ENCODE measurements at regions not wholly inside any gene's neighbourhood (a gene's known extent, or its start where the extent isn't known, plus 50 kb on each side); places are given as distances from the start of the nearest gene placed in this dataset.
"Not testable (repeated sequence)": the region's sequence is repeated elsewhere in the genome, so short reads cannot be mapped to it uniquely, and the experiment has no call there.

DNA sequence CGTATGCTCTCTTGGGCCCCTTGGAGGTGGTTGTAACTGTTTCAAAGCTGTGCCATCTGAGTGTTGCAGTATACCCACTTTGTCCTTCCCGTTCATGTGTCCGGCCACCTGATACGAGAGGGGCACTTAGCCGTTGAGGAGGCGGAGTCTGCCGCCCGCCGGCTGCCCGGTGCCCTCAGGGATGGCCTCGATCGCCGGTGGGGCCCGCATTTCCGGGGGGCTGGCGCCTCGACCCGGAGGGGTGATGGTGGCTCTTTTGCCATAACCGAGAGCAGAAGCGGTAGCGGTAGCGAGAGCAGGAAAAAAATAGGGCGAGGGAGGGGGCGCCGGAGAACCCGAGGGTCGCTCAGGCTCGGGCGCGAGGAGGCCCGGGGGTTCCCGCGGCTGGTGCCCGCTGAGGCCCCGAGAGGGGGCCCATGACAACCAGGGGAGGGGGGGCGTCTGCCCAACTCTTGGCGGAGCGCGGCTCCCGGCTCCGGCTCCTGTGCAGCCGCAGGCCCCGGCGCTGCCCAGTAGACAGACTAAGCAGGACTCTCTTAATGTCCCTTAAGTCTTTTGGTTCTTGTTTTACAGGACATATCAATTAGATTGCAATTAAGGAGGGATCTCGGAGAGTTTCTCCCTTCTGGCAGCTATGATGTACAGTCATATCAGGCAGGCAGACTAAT lies 342.7 kb upstream of the SGCG start:
- no peak for DNase-seq (ENCODE audit: low read depth)

DNA sequence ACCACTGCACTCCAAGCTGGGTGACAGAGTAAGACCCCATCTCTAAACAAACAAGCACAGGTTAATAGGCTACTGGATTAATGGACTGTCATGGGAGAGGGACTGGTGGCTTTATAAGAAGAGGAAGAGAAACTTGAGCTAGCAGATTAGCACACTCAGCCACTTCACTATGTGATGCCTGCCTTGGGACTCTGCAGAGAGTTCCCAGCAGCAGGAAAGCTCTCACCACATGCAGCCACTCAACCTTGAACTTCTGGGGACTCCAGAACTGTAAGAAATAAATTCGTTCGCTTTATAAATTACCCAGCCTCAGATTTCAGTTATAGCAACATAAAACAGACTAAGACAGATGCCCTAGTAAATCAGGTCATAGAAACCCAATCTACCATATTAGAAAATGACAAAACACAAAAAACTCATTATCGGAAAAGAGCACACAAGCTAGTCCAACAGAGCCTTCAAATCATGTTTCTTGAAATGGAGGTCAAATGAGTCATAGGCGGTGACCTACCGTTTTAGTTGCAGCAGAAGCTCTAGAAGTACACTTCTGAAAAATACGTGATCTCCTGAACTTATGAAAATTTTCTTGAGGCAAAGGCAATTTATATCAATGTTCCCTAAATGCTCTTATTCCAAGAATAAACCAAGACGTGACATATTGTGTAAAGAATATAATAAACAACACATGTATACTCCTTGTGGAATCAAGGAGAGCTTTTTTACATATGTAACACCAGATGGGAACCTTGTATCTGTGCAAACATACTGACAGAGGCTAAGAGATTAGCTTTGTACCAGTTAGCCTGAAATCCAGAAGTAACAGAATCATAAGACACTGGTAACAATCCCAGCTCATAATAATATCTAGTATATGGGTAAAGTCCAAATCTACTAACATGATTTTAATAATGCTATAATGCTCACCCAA lies 340.9 kb upstream of the SGCG start:
- DNase-seq (ENCODE audit: low read depth), result no peak

DNA sequence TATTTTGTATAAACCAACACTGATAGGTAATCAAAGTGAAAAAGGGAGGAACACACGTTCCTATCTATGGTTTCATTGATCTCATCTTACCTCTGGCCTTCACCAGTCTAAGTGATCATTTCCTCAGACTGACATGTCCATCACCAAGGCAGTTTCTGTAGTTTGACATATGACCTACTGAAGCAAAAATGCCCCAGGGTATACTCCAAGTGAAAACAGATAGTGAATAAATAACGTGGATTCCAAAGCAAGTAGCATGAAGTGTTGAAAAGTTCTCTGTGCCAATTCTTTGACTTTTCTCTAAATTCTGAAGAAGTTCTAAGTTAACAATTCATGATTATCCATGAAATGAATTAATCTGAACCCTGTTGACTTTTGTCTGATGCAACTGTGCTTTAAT lies 334.2 kb upstream of the SGCG start:
- no peak for DNase-seq (ENCODE audit: low read depth)

DNA sequence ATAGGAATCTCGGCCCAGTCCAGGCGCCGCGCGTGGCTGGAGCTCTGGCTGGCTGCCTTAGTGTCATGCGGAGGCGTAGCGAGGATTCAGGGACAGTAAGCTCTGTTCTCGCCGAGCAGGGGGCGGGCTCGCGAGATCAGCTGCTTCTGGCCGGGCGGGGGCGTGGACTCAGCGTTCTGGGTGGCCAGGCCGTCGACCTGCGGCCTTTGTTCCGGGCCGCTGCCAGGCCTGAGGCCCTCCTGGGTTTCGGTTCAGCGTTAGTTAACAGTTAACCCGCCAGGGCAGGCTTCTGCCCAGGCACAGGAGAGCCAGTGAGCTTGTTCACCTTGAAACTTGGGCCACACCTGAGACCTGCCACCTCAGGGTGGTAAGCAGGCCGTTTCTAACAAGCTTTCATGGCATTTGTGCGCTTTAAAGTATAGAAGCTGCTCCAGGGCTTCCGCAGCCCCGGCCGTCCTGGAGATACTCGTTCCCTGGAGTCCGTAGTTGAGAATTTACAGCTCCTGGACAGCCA lies 332.2 kb upstream of the SGCG start:
- DNase-seq (ENCODE audit: low read depth), result no peak

DNA sequence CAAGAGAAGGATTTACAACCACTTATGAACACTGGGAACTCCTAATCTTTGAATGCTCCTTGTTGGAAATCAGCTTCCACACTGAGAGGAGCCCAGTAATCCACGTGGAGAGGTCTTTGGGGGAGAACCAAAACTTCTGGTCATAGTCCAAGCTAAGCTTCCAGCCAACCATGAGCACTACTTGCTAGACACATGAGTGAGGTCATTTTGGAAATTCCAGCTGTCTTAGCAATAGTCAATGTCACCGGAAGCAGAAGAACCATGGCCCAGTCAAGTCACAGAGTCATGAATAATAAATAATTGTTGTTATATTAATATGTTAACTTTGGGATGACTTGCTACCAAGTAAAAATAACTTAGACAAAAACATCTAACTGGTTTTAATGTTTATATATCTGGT lies 324.9 kb upstream of the SGCG start:
- no peak for DNase-seq (ENCODE audit: low read depth)

DNA sequence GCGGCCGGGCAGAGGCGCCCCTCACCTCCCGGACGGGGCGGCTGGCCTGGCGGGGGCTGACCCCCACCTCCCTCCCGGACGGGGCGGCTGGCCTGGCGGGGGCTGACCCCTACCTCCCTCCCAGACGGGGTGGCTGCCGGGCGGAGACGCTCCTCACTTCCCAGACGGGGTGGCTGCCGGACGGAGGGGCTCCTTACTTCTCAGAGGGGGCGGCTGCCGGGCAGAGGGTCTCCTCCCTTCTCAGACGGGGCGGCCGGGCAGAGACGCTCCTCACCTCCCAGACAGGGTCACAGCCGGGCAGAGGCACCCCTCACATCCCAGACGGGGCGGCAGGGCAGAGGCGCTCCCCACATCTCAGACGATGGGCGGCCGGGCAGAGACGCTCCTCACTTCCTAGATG lies 321.8 kb upstream of the SGCG start:
- DNase-seq (ENCODE audit: low read depth), result not testable (repeated sequence)

DNA sequence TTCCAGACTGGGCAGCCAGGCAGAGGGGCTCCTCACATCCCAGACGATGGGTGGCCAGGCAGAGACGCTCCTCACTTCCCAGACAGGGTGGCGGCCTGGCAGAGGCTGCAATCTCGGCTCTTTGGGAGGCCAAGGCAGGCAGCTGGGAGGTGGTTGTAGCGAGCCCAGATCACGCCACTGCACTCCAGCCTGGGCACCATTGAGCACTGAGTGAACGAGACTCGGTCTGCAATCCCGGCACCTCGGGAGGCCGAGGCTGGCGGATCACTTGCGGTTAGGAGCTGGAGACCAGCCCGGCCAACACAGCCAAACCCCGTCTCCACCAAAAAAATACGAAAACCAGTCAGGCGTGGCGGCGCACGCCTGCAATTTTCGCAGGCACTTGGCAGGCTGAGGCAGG lies 321.4 kb upstream of the SGCG start:
- DNase-seq (ENCODE audit: low read depth), result not testable (repeated sequence)

DNA sequence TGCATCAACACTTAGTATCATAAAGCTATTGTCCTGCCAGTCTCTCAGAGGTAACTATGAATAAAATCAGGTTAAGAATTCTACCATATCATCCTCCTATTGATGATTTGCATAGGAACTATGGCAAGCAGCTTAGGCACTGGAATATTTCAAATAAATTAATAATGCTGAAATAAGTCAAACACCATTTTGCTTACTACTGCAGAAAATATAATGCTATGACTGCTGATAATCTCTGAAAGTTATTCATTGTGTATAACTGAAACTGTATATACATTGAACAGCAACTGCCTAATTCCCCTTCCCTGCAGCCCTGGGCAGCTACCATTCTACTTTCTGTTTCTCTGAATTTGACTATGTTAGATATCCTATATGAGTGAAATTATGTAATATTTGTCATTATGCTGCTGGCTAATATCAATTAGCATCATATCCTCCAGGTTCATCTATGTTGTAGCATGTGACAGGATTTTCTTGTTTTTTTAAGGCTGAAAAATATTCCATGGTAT lies 318.8 kb upstream of the SGCG start:
- DNase-seq (ENCODE audit: low read depth), result no peak

DNA sequence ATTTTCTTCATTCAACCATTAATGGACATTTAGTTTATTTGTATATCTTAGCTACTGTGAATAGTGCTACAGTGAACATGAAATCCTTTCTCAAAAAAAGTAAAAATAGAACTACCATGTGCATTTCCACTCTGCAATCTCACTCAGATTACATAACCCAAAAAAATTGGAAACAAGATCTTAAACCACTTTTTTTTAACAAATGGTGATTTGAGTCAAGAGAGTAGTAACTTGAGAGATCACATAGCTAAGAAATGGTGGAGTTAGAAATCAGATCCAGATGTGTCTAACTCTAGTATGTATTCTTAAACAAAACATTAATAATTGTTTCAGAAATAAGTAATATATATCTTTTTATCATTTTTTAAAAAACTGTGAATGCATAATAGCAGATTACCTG lies 318.3 kb upstream of the SGCG start:
- no peak for DNase-seq (ENCODE audit: low read depth)

DNA sequence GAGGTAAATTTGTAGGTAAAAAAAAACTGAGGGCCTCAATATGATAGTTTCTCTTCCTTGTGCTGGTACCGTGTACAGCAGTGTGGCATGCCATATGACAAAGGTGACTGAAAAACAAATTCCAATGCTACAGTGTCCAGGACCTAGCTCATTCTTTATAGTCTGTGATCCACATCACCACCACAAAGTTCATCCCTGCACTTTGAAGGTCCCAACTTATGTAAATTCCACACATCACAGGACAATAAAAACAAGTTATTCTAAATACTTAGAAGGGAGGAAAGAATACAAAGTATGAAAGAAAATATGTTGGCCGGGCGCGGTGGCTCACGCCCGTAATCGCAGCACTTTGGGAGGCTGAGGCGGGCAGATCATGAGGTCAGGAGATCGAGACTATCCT lies 314.6 kb upstream of the SGCG start:
- no peak for DNase-seq (ENCODE audit: low read depth)

DNA sequence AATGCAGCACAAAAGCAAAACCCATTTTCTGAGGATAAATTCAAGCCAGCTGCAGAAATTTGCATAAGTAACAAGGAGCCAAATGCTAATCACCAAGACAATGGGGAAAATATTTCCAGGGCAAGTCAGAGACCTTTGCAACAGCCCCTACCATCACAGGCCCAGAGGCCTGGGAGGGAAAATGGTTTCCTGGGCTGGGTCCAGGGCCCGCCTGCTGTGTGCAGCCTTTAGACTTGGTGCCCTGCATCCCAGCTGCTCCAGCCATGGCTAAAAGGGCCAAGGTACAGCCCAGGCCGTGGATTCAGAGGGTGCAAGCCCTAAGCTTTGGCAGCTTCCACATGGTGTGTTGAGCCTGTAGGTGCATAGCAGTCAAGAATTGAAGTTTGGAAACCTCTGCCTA lies 309.5 kb upstream of the SGCG start:
- DNase-seq (ENCODE audit: low read depth), result no peak

DNA sequence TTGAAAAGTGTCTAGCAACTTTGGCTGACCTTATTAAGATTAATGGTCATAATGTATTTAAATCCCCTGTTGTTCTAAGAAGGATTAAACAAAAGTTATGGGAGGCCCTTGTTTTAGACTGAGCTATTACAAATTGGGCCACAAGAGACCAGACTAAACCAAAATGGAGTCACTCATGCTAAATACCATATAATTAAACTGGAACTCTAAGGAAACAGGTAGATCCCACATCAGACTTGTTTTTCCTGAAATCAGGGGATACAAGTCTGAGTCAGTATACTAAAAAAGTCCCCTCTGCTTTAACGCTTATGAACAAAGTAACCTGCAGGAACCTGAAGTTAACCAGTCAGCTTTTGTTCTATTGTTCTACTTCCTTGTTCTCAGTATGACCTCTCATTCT lies 305.9 kb upstream of the SGCG start:
- DNase-seq (ENCODE audit: low read depth), result no peak

DNA sequence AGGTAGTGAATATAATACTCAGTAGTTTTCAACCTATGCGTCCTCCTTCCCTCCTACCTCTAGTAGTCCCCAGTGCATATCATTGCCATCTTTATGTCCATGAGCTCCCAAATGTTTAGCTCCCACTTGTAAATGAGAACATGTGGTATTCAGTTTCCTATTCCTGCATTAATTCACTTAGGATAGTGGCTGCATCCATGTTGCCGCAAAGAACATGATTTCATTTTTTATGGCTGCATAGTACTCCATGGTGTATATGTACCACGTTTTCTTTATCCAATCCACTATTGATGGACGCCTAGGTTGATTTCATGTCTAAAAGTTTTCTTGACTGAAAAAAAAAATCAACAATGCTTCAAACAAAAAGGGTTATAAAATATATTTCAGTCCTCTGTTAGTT lies 303.4 kb upstream of the SGCG start:
- no peak for DNase-seq (ENCODE audit: low read depth)

DNA sequence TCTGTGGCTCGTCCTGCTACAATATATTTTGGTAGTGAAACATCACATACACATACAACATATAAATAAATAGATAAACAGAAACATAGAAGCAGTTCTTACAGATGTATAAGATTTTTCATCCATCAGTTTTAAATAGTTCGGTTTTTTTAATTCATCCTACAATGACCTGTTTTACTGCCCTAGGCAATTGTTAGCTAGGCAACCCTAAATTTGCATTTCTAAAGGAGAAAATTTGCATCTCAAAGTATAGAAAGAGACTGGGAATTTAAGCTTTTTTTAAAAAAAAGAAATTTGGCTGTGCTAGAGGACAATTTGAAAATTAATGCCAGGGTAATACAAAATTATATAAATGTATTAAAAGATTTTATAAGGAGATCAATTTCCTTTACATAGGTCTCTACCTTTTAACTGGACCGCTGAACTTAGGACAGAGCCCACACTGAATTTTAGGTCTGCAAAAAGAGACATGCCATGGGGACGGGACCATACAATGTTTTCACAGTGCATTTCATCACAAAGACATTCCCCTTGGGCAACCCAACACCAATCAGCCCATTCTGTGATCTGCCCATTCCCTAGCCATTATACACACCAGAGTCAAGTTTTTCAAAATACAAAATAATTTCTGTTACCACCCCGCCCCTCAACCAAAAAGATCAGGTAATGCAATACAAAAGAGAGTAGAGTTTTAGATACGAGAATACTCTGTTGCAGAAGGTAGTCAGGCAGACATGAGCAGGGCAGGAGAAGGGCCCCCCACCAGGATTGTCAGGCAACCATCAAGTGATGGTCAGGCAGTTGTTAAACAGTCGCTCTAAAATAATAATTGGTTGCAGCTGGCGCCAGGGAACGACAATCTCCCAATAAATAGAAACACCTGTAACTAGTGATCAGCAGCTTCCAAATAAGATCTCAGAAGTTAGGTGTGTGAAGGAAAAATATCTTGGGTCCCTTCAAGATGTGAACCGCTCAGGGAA lies 299.7 kb upstream of the SGCG start:
- DNase-seq (ENCODE audit: low read depth), result no peak

DNA sequence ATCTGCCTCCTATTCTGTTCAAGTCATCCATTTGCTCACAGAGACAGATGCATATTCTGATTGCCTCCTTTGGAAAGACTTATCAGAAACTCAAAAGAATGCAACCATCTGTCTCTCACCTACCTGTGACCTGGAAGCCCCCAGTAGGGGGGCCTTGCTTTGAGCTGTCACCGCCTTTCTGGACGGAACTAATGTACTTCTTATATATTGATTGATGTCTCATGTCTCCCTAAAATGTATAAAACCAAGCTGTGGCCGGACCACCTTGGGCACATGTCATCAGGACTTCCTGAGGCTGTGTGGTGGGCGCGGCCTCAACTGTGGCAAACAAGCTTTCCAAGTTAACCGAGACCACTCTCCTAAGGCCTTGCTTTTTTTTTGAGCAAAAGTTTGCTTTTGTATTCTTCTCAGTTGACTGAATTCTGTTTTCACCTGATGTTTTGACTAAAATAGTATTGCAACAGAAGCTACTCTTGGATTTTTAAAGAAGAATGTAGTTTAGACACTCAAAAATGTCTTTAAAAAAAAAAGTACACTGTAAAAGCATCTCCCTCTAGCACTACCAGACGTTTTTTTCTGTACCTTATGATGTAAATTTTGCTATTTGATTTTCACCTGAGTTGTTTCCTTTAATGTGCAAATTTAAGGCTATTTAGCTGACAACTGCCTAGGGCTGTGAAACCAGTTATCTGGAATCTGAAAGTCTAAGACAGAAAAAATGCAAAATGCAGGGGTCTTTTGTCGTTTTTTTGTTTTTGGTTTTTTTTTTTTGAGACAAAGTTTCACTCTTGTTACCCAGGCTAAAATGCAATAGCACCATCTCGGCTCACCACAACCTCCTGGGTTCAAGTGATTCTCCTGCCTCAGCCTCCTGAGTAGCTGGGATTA lies 298.8 kb upstream of the SGCG start:
- DNase-seq (ENCODE audit: low read depth), result not testable (repeated sequence)

DNA sequence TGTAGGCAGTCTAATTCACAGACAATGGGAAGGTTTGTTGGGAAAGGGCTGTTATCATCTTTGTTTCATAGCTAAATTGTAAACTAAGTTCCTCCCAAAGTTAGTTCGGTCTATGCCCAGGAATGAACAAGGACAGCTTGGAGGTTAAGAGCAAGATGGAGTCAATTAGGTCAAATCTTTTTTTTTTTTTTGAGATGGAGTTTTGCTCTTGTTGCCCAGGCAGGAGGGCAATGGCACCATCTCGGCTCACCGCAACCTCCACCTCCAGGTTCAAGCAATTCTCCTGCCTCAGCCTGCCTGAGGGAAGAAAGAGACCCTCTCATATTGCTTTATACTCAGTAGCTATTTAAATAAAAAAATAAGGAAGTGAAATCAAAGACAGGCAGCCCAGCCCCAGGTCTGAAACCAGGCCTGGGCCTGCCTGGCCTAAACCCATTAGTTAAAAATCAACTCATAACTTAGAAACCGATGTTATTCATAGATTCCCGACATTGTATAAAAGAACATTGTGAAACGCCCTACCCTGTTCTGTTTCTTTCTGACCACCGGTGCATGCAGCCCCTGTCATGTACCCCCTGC lies 297.4 kb upstream of the SGCG start:
- DNase-seq (ENCODE audit: low read depth), result no peak

DNA sequence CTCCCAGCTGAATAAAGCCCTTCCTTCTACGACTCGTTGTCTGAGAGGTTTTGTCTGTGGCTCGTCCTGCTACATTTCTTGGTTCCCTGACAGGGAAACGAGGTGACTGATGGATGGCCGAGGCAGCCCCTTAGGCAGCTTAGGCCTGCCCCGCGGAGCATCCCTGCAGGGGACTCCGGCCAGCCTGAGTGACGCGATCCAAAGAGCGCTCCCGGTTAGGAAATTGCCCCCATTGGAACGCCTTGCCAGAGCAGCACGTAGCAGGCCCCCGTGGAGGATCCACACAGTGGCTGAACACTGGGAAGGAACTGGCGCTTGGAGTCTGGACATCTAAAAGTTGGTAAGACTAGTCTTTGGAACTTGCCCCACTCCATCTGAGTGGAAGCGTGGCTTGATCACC lies 296.8 kb upstream of the SGCG start:
- DNase-seq (ENCODE audit: low read depth), result no peak

DNA sequence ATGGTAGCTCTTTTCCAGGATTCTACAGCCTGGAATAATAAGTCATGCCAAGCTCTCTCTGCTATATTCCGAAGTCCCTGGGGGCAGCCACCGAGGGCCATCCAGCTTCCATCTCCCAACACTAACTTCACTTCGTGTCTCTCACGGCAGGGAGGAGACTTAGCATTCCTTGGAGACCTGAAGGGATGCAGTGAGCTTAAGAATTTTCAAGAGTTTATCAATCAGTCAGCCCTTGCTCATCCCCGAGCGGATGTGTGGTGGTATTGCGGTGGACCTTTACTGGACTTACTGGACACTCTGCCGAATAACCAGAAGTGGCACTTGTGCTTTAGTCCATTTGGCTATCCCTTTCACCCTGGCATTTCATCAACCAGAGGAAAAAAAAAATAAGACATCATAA lies 294.7 kb upstream of the SGCG start:
- not testable (repeated sequence) for DNase-seq (ENCODE audit: low read depth)

DNA sequence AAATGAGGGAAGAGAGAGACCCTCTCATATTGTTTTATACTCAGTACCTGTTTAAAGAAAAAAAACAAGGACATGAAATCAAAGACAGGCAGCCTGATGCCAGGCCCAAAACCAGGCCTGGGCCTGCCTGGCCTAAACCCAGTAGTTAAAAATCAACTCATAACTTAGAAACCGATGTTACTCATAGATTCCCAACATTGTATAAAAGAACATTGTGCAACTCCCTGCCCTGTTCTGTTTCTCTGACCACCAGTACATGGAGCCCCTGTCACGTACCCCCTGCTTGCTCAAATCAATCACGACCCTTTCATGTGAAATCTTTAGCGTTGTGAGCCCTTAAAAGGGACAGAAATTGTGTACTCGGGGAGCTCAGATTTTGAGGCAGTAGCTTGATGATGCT lies 291.4 kb upstream of the SGCG start:
- not testable (repeated sequence) for DNase-seq (ENCODE audit: low read depth)

DNA sequence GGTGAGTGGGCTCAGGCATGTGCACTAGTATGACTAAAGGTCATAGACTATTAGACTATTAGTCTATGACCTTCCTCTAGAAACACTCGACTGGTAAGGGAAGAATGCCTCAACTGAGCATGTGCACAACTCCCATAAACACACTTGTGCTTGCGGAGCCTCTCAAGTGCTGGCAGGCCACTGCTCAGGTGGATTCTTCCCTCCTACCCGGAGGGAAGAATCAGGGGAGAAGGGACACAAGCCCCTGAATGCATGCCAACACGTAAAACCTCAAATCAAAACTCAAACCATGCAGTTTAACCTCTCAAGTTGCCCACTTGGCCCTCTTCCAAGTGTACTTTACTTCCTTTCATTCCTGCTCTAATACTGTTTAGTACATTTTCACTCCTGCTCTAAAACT lies 287.6 kb upstream of the SGCG start:
- DNase-seq (ENCODE audit: low read depth), result no peak

DNA sequence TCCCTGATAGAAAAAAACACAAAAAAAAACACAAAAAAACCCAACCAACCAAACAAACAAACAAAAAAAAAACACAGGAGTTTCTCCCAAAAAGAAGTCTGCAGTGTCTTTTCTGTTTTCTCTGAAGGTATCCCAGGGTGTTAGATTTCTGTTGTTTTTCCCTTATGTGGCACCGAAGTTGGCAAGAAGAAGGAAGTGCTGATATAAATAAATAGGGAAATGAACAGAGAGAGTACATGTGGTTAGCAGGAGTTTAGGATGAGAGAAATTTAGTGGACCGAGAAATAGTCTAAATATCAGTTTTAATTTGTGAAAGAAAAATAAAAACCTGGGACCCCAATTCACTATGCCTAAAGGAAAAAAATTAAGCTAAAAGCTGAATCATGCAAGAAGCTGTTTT lies 287.0 kb upstream of the SGCG start:
- no peak for DNase-seq (ENCODE audit: low read depth)

Measured in activated T-cell treated with anti-CD3 and anti-CD28 coated beads for 24 hours (primary cell).